Smooth muscle cell (in vitro differentiated cells): ENCODE measurements at regions not wholly inside any gene's neighbourhood (a gene's known extent, or its start where the extent isn't known, plus 50 kb on each side); places are given as distances from the start of the nearest gene placed in this dataset.
"Not testable (repeated sequence)": the region's sequence is repeated elsewhere in the genome, so short reads cannot be mapped to it uniquely, and the experiment has no call there.

Source experiments
- DNase-seq: peaks from one replicate; lab custom pipeline; 2025; ENCODE audit not compliant: unreplicated experiment; lab: John Stamatoyannopoulos, UW
- H2AFZ ChIP-seq: fragments of 200-600 bp; sonication (generic); 2 replicates; pipeline ENCODE4 v1.6.0; 2016; ENCODE audit warnings: antibody characterized with exemption, low read depth, mild to moderate bottlenecking
- H3F3A ChIP-seq: fragments of 200-600 bp; sonication (generic); 2 replicates; pipeline ENCODE4 v1.6.0; 2017; ENCODE audit warnings: antibody characterized with exemption, low read depth
- H3K27ac ChIP-seq: fragments of 200-600 bp; sonication (generic); 2 replicates; pipeline ENCODE4 v1.5.1; 2016; ENCODE audit warnings: low read depth, mild to moderate bottlenecking
- H3K27me3 ChIP-seq: fragments of 200-600 bp; sonication (generic); 2 replicates; pipeline ENCODE4 v1.6.1; 2016; ENCODE audit warnings: low read depth, mild to moderate bottlenecking
- H3K36me3 ChIP-seq: fragments of 200-600 bp; sonication (generic); 2 replicates; pipeline ENCODE4 v1.5.1; 2016; ENCODE audit warnings: low read depth
- H3K4me1 ChIP-seq: fragments of 200-600 bp; sonication (generic); 2 replicates; pipeline ENCODE4 v1.5.1; 2016; ENCODE audit warnings: low read depth
- H3K4me2 ChIP-seq: fragments of 200-600 bp; sonication (generic); 2 replicates; pipeline ENCODE4 v1.6.0; 2016; ENCODE audit warnings: mild to moderate bottlenecking
- H3K4me3 ChIP-seq: fragments of 200-600 bp; sonication (generic); 2 replicates; pipeline ENCODE4 v1.5.1; 2016; ENCODE audit warnings: mild to moderate bottlenecking
- H3K79me2 ChIP-seq: fragments of 200-600 bp; sonication (generic); 2 replicates; pipeline ENCODE4 v1.6.0; 2016; ENCODE audit warnings: low read depth, mild to moderate bottlenecking
- H3K9ac ChIP-seq: fragments of 200-600 bp; sonication (generic); 2 replicates; pipeline ENCODE4 v1.6.0; 2016; ENCODE audit warnings: low read depth
- H3K9me3 ChIP-seq: fragments of 200-600 bp; sonication (generic); replicated peaks from 2 replicates; pipeline ENCODE4 v1.5.1; 2016; ENCODE audit warnings: low read depth
- H4K20me1 ChIP-seq: fragments of 200-600 bp; sonication (generic); 2 replicates; pipeline ENCODE4 v1.6.0; 2016; ENCODE audit warnings: low read depth
- WGBS: methylation state at CpG from one replicate; pipeline ENCODE4 v1.1.7; 2016; ENCODE audit warnings: low lambda C conversion rate; 5-methylcytosine and 5-hydroxymethylcytosine counted together
- TF ChIP-seq, protein P1 (sequence below): fragments of 200-600 bp; sonication (generic); IDR thresholded peaks from 2 replicates; pipeline ENCODE4 v1.5.1; 2017; ENCODE audit warnings: borderline replicate concordance, mild to moderate bottlenecking, antibody characterized with exemption; ENCODE audit not compliant: insufficient read depth, poor library complexity, severe bottlenecking

DNA sequence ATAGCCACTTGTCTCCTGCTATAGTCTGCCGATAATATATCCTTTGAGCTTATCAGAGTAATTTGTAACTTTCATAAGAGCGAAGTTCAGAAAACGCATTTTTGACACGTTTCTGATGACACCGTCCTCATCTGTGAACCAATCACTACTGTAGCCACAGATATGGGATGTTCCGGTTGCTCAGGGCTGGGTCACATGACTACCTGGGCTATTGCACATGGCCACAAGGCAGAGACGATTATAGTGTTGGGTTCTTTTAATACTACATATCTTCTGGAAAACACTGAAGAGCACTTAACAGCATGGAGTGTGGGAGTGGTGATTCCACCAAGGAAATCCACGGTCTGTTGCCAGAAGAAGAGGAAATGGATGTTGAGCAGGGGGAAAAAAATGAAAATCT lies 115.0 kb upstream of the ADRA1B start:
- H2AFZ ChIP-seq: no peak overlapping the region
- TF ChIP-seq, protein P1, sequence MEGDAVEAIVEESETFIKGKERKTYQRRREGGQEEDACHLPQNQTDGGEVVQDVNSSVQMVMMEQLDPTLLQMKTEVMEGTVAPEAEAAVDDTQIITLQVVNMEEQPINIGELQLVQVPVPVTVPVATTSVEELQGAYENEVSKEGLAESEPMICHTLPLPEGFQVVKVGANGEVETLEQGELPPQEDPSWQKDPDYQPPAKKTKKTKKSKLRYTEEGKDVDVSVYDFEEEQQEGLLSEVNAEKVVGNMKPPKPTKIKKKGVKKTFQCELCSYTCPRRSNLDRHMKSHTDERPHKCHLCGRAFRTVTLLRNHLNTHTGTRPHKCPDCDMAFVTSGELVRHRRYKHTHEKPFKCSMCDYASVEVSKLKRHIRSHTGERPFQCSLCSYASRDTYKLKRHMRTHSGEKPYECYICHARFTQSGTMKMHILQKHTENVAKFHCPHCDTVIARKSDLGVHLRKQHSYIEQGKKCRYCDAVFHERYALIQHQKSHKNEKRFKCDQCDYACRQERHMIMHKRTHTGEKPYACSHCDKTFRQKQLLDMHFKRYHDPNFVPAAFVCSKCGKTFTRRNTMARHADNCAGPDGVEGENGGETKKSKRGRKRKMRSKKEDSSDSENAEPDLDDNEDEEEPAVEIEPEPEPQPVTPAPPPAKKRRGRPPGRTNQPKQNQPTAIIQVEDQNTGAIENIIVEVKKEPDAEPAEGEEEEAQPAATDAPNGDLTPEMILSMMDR: no peak
- no peak overlapping the region for H3K4me2 ChIP-seq
- no peaks in the 10 kb centered on the region for H3K36me3 ChIP-seq
- no peaks in the 10 kb centered on the region for H3K27me3 ChIP-seq
- H3F3A ChIP-seq: no peaks in the 10 kb centered on the region
- H3K79me2 ChIP-seq: no peaks in the 10 kb centered on the region
- WGBS: 92% methylated on average over 8 of the region's 8 CpGs
- H3K27ac ChIP-seq: no peak overlapping the region
- H3K4me1 ChIP-seq: no peaks in the 10 kb centered on the region
- DNase-seq: no peak
- no peaks in the 10 kb centered on the region for H3K9me3 ChIP-seq
- H3K9ac ChIP-seq: no peak overlapping the region
- H4K20me1 ChIP-seq: no peaks in the 10 kb centered on the region
- H3K4me3 ChIP-seq: no peak overlapping the region

DNA sequence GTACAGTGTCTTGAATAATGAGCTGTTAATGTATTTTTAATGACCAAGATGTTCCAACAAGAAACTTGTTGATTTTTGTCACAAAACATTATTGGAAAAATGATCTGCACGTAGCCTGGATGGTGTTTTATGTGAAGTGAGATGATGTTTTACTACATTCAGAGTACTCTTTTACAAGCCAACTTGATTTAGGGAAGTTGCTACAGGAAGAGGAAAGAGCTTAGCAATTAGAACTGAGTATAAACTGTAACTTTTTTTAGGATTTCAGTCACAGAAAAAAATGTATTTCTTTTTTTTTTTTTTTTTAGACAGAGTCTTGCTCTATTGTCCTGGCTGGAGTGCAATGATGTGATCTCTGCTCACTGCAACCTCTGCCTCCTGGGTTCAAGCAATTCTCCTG lies 113.6 kb upstream of the ADRA1B start:
- TF ChIP-seq, protein P1: no peak
- Histone ChIP-seq H3K36me3 (no peaks in the 10 kb centered on the region), H3K79me2 (no peaks in the 10 kb centered on the region), H4K20me1 (no peaks in the 10 kb centered on the region), H3F3A (no peaks in the 10 kb centered on the region), H3K4me3 (no peak overlapping the region), H2AFZ (no peak overlapping the region), H3K9me3 (no peaks in the 10 kb centered on the region), H3K27ac (no peak overlapping the region), H3K4me1 (no peaks in the 10 kb centered on the region), H3K27me3 (no peaks in the 10 kb centered on the region), H3K9ac (no peak overlapping the region), H3K4me2 (no peak overlapping the region)
- WGBS: 37% methylated on average over 1 of the region's 1 CpG
- no peak for DNase-seq

DNA sequence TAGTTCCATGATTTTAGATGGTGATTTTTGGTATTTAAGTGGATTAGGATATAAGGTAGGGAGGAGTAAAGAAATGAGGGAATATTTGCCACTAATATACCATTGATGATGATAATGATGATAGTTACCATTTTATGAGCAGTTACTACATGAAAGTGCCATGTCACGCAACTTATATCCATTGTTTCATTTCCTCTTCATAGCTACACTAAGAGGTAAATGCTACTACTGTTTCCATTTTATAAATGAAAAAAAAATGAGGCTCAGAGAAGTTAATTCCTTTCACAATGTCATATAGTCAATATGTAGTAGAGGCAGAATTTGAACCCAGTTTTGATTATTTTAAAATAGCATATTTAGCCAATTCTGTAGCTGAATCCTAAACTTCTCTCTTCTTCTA lies 112.2 kb upstream of the ADRA1B start:
- Histone ChIP-seq H3K4me1 (no peaks in the 10 kb centered on the region), H3F3A (no peaks in the 10 kb centered on the region), H3K9ac (no peak overlapping the region), H3K4me3 (no peak overlapping the region), H3K27ac (no peak overlapping the region), H4K20me1 (no peaks in the 10 kb centered on the region), H3K9me3 (no peaks in the 10 kb centered on the region), H3K27me3 (no peaks in the 10 kb centered on the region), H3K36me3 (no peaks in the 10 kb centered on the region), H3K79me2 (no peaks in the 10 kb centered on the region), H3K4me2 (no peak overlapping the region), H2AFZ (no peak overlapping the region)
- TF ChIP-seq, protein P1: no peak
- DNase-seq: no peak
- WGBS: 93% methylated on average over 1 of the region's 1 CpG

DNA sequence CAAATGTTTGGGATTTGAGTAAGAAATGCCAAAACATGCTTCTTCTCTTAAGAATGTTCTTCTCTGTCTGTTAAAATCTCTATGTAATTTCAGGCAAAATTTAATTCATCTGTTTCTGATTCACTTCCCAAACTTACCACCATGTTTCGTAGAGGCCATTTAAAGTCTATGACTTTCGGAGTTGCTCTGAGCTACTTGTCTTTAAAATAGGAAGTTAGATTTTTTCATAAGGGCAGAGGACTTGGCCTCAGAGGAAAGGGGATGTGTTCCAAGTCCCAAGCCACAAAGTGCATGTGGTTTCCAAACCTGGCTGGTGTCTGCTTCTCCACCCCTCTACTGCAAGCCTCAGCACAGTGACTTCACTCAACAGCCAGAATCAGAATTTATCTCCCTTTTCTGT lies 111.3 kb upstream of the ADRA1B start:
- Histone ChIP-seq H3K27me3 (no peaks in the 10 kb centered on the region), H3K9ac (no peak overlapping the region), H3K4me2 (no peak overlapping the region), H3K4me3 (no peak overlapping the region), H3K27ac (no peak overlapping the region), H4K20me1 (no peaks in the 10 kb centered on the region), H3K36me3 (no peaks in the 10 kb centered on the region), H3K9me3 (no peaks in the 10 kb centered on the region), H3F3A (no peaks in the 10 kb centered on the region), H3K79me2 (no peaks in the 10 kb centered on the region), H2AFZ (no peak overlapping the region), H3K4me1 (no peaks in the 10 kb centered on the region)
- TF ChIP-seq, protein P1: no peak
- 92% methylated on average over 2 of the region's 2 CpGs for WGBS
- DNase-seq: no peak

DNA sequence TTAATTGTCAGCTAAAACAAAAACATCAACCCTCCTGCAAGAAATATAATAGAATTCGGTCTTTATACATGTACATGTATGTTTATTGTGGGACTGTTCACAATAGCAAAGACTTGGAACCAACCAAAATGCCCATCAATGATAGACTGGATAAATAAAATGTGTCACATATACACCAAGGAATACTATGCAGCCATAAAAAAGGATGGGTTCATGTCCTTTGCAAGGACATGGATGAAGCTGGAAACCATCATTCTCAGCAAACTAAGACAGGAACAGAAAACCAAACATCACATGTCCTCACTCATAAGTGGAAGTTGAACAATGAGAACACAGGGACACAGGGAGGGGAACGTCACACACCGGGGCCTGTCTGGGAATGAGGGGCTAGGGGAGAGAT lies 109.1 kb upstream of the ADRA1B start:
- 94% methylated on average over 3 of the region's 3 CpGs for WGBS
- not testable (repeated sequence) for H3F3A ChIP-seq, H3K27me3 ChIP-seq, H3K36me3 ChIP-seq, H4K20me1 ChIP-seq, H2AFZ ChIP-seq, H3K9me3 ChIP-seq, H3K27ac ChIP-seq, H3K4me2 ChIP-seq, H3K79me2 ChIP-seq, DNase-seq, H3K4me1 ChIP-seq, H3K4me3 ChIP-seq, H3K9ac ChIP-seq
